T47D (cell line): ENCODE measurements at regions not wholly inside any gene's neighbourhood (a gene's known extent, or its start where the extent isn't known, plus 50 kb on each side); places are given as distances from the start of the nearest gene placed in this dataset.
A peak's percentile ranks its signal among the peaks of the same experiment; 100 is the strongest.
"Not testable (repeated sequence)": the region's sequence is repeated elsewhere in the genome, so short reads cannot be mapped to it uniquely, and the experiment has no call there.

Experiments
- DNase-seq, 2 experiments: peaks; one replicate each; pipeline versions ENCODE4 v3.0.0 to v3.0.0-alpha.2; 2011 to 2012; ENCODE audit warnings: low read depth in 1 of 2, low spot score in 1 of 2
- JUND ChIP-seq: IDR thresholded peaks from 2 replicates; pipeline ENCODE4 v1.6.1; 2012; ENCODE audit warnings: low read depth
- in situ Hi-C: cut with HindIII; loops from 2 replicates; pipeline ENCODE4 v1.10.0; 2016; ENCODE audit warnings: low sequenced_read_pairs, low pct_unique_long_range_greater_than_20kb

GRCh38 chrX:147468600-147468999 lies 443.1 kb upstream of the FMR1 start:
- no peak for TF ChIP-seq JUND
- in situ Hi-C loops = no loop called here
- no peak for DNase-seq

DNA sequence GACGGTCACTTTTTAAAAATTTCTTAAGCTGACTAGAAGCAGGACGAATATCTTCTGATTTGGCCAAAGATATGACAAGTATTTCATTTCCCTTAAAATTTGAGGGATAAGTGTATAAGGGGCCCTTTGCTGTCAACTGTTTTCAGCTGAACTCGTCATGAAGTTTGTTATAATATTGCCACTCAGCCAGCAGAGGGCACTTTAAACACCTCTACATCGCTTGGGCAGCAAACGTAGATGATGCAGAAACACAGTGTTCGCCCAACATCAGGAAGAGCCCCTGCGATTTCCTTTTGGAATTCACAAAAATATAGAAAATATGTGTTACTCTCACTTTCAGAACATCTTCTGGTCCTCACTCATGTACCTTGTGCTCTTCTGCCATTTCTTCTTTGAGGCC lies 435.7 kb upstream of the FMR1 start:
- TF ChIP-seq JUND = no peak
- in situ Hi-C loops = no loop called here
- peak in 1 of 2 experiments; percentile 30 for DNase-seq

DNA sequence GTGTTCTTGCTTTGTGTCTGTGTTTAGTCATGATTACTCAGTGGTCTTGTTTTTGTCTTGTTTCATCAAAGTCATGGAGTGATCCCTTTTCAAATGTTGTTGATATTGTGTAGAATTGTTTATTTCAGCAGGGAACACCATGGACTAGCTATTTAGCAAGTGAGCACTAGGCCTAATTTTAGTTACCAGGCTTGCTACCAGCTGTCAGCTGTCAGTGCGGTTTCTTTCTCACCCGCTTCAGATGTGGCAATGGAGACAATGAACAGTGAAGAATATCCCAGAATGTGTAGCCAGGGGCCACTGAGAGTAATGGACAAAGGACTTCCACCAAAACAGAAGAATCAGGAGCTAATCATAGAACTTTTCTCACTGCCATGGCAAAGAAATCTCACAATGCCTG lies 432.8 kb upstream of the FMR1 start:
- in situ Hi-C loops = no loop called here
- no peak for TF ChIP-seq JUND
- no peak for DNase-seq

DNA sequence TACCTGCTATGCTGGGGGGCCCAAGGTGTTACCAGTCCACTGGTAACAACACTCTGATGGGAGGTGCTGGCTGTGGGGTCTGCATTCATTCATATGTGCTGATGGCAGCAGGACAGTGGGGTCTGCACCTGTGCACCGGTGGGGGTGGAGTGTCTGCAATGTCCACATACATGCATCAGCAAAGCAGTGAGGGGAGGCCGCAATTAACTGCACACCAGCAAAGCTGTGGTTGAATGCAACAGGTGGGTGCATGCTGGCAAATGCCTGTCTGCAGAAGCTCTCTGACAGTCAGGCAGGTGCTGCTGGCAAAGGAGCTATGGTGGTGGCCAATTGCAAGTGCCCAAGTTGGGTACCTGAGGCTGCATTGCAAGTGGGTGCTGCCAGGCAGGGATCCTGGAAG lies 426.5 kb upstream of the FMR1 start:
- in situ Hi-C loops = no loop called here

DNA sequence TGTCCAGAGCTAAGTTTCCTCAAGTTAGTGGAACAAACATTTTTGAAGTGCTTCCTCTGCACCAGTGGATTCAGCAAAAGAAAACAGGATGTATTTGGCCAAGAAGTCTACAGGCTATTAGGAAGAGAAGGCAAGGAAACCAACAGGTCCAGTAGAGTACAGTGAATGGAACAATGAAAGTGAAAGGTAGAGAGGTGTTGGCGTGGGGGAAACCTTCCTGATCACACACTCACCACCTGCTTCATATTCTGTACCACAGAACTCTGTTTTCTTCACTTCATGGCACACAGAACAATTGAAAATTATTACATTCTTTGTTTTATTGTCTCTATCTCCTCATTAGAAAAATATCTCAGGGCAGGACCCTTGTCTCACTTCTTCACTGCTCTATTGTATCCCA lies 417.4 kb upstream of the FMR1 start:
- in situ Hi-C loops = no loop called here
- DNase-seq = no peak
- no peak for TF ChIP-seq JUND

More for the DNA sequence above, 426.5 kb upstream of the FMR1 start:
- DNase-seq = no peak
- TF ChIP-seq JUND = no peak

GRCh38 chrX:147498796-147499195 lies 412.9 kb upstream of the FMR1 start:
- DNase-seq = no peak
- in situ Hi-C loops = no loop called here
- no peak for TF ChIP-seq JUND

GRCh38 chrX:147522981-147523380 lies 388.7 kb upstream of the FMR1 start:
- no peak for TF ChIP-seq JUND
- DNase-seq = no peak
- in situ Hi-C loops = no loop called here

- in situ Hi-C loops = no loop called here
- no peak for TF ChIP-seq JUND
- no peak for DNase-seq
Observed at GRCh38 chrX:147533426-147533825, 378.3 kb upstream of the FMR1 start.

DNA sequence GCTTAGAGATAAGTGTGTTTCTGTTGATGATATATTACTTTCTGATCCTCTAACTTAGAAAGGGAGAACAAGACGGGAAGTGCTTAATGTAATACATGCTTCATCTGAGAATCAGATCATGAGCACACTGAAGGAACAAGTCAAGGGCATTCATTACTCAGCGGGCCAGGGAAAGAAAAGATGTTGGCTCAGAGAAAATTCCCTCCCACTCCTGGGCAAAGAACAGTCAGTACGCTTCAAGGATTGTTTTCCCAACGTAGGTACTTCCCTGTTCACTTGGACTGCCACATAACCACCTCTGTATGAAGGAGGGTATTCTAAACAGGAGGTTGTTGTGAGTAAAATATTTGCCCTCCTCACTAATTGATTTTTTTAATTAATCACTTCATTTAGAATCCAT lies 374.5 kb upstream of the FMR1 start:
- no peak for TF ChIP-seq JUND
- in situ Hi-C loops = no loop called here
- DNase-seq = no peak

DNA sequence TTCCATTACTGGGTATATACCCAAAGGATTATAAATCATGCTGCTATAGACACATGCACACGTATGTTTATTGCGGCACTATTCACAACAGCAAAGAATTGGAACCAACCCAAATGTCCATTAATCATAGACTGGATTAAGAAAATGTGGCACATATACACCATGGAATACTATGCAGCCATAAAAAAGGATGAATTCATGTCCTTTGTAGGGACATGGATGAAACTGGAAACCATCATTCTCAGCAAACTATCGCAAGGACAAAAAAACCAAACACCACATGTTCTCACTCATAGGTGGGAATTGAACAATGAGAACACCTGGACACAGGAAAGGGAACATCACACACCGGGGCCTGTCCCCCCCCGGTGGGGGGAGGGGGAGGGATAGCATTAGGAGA lies 363.7 kb upstream of the FMR1 start:
- DNase-seq, in situ Hi-C loops: not testable (repeated sequence)

DNA sequence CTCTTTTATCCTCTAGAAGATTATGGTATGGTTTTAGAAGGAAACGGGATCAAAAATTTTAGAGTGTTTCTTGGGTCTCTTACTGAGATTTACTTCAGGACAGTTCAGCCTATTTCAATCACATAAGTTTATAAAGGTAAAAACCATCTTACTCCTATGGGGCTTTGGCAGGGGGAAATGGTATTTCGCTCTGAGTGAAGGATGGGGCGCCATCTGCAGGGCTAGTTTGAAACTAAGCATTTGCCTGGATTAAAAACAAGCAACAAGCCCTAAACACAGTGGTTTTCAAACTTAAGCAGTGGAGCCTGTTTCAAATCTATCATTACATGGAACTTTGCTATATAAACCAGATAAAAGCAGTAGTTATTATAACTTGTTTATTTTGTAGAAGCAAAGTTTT lies 361.5 kb upstream of the FMR1 start:
- in situ Hi-C loops = no loop called here
- DNase-seq = peak in 1 of 2 experiments; percentile 28
- no peak for TF ChIP-seq JUND

DNA sequence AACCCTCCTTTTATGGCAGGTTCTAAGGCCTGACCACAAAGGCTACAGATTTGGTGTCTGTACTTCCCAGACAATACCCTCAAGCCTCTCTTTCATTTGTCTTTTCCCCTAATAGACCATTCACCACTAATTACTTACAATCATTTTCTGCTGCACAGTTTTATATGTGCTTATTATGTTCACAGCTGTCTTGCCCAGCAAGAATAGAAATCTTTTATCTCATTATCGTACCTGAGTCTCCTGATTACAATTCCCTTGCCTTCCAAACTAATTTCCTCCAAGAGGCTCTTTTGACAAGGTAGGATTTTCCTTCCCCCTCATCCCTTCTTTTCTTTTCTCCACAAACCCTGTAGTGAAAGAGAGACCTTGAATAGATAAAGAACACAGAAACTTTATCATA lies 352.5 kb upstream of the FMR1 start:
- in situ Hi-C loops = no loop called here
- no peak for DNase-seq
- no peak for TF ChIP-seq JUND

DNA sequence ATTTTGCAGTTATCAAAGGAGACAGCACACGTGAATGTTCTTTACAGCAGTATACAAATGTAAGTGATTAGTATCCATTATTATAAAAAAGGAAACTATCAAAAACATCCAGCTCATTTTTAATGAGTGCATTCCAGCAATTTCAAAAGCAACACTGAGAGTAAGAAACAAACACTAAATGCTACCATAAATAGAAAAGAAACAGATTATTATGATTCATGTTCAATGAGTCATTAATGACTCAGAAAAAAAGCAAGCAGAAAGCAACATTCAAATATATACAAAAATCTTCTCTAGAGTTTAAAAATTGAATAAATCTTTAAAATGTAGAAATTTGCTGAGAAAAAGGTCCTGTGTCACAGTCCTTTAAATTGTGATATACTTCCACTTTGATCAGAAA lies 346.5 kb upstream of the FMR1 start:
- DNase-seq = no peak
- in situ Hi-C loops = no loop called here
- TF ChIP-seq JUND = no peak

GRCh38 chrX:147570483-147570882 lies 341.2 kb upstream of the FMR1 start:
- no peak for TF ChIP-seq JUND
- peak in 1 of 2 experiments; percentile 0 for DNase-seq
- in situ Hi-C loops = no loop called here

DNA sequence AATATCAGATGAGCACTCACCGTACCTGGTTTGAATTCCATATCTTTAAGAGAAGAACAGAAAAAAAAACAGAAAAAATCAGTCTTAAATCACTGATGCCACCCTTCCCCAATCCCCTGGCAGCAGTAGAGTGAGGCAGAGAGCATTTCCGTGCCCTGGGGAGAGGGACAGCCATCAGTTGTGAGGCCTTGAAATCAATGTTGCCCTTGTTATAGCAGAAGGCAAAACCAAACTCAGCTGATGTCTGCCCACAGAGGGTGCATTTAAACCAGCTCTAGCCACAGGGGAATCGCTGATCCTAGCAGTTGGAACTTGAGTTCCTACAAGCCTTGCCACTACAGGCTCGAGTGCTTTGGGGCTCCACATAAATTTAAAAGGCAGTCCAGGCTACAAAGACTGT lies 338.5 kb upstream of the FMR1 start:
- no peak for TF ChIP-seq JUND
- in situ Hi-C loops = no loop called here
- no peak for DNase-seq
